Naive thymus-derived CD8-positive, alpha-beta T cell (primary cell): ENCODE measurements at regions not wholly inside any gene's neighbourhood (a gene's known extent, or its start where the extent isn't known, plus 50 kb on each side); places are given as distances from the start of the nearest gene placed in this dataset.

Experiments used
- ATAC-seq, 2 donors: fragments of 150-1000 bp; cut with Tn5 transposase in 1 of 2; sonication (Bioruptor Pico), chemical (Tn5 transposase) in 1 of 2; 1 replicate in 1 of 2; 2 replicates in 1 of 2; pipeline ENCODE4 v1.10.0; 2021; ENCODE audit warnings: mild to moderate bottlenecking in 2 of 2, moderate library complexity in 2 of 2
- POLR2A ChIA-PET: fragments of 350-600 bp; sonication (Branson Sonifier 250); formaldehyde crosslinking; loops from one replicate; lab custom pipeline; 2021; ENCODE audit warnings: antibody characterized with exemption; lab: Charles Lee
- DNase-seq, 10 donors: peaks; one replicate each; pipeline versions ENCODE4 v3.0.0 to v3.0.0-alpha.2; 2020 to 2022
- H3K27ac Mint-ChIP-seq, 10 donors: one replicate each; pipeline ENCODE4 v1.8.0; 2020 to 2022; ENCODE audit warnings: mild to moderate bottlenecking in 10 of 10, mixed read lengths in 10 of 10, moderate library complexity in 4 of 10, inconsistent platforms in 1 of 10
- H3K27me3 Mint-ChIP-seq, 5 donors: one replicate each; pipeline ENCODE4 v1.8.0; 2021 to 2022; ENCODE audit warnings: mixed read lengths in 5 of 5
- H3K36me3 Mint-ChIP-seq, 3 donors: one replicate each; pipeline ENCODE4 v1.8.0; 2020 to 2022; ENCODE audit warnings: mixed read lengths in 3 of 3, mild to moderate bottlenecking in 2 of 3, inconsistent platforms in 1 of 3
- H3K4me1 Mint-ChIP-seq, 4 donors: one replicate each; pipeline ENCODE4 v1.8.0; 2021 to 2022; ENCODE audit warnings: mixed read lengths in 4 of 4
- H3K4me3 Mint-ChIP-seq, 10 donors: one replicate each; pipeline ENCODE4 v1.8.0; 2020 to 2022; ENCODE audit warnings: mild to moderate bottlenecking in 10 of 10, mixed read lengths in 10 of 10, moderate library complexity in 6 of 10, inconsistent platforms in 1 of 10
- H3K9me3 Mint-ChIP-seq, 9 donors: one replicate each; pipeline ENCODE4 v1.8.0; 2020 to 2022; ENCODE audit warnings: mixed read lengths in 9 of 9, mild to moderate bottlenecking in 3 of 9, inconsistent platforms in 1 of 9, moderate library complexity in 1 of 9

DNA sequence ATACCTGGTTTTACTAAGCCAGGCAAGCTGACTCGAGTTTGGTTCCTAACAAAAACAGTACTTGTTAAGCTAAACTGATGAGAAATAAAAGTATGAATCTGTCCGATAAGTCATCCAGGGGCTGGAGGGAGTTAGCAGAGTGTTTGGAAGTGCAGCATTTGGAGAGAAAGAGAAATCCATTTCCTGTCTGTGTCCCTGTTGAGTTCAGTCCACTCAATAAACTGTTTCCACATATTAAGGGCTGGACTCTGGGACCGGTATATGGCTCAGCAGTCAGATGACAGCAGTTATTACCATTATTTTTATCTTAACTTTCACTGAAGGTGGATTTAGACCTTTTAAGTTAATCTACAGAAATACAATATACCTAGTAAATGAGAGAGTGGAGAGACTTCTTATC, 130.6 kb upstream of the ADRA1B start:
- POLR2A ChIA-PET, result no interaction called here
- Mint-ChIP-seq H3K27ac (no peak overlapping the region), H3K4me1 (no peaks in the 10 kb centered on the region), H3K36me3 (no peaks in the 10 kb centered on the region), H3K27me3 (peaks cover 1 to 23% (median 7%) of the 10 kb centered on the region in 5 donors), H3K4me3 (no peak overlapping the region), H3K9me3 (no peaks in the 10 kb centered on the region)
- ATAC-seq (no peak), DNase-seq (no peak)

- ATAC-seq (no peak), DNase-seq (no peak)
- H3K27ac Mint-ChIP-seq, result no peak overlapping the region
- H3K4me3 Mint-ChIP-seq, result no peak overlapping the region
- H3K4me1 Mint-ChIP-seq, result no peaks in the 10 kb centered on the region
- no peaks in the 10 kb centered on the region for H3K36me3 Mint-ChIP-seq
- peaks cover 1 to 23% (median 7%) of the 10 kb centered on the region in 5 donors for H3K27me3 Mint-ChIP-seq
- H3K9me3 Mint-ChIP-seq, result no peaks in the 10 kb centered on the region
- POLR2A ChIA-PET, result no interaction called here
Observed at GRCh38 chr5:159786201-159786600, 130.1 kb upstream of the ADRA1B start.

GRCh38 chr5:159786901-159787691, 129.2 kb upstream of the ADRA1B start:
- Mint-ChIP-seq H3K36me3 (no peaks in the 10 kb centered on the region), H3K27me3 (peaks cover 1 to 23% (median 7%) of the 10 kb centered on the region in 5 donors), H3K4me1 (no peaks in the 10 kb centered on the region), H3K9me3 (no peaks in the 10 kb centered on the region), H3K4me3 (no peak overlapping the region), H3K27ac (no peak overlapping the region)
- POLR2A ChIA-PET, result no interaction called here
- no peak for ATAC-seq
- DNase-seq, result no peak

DNA sequence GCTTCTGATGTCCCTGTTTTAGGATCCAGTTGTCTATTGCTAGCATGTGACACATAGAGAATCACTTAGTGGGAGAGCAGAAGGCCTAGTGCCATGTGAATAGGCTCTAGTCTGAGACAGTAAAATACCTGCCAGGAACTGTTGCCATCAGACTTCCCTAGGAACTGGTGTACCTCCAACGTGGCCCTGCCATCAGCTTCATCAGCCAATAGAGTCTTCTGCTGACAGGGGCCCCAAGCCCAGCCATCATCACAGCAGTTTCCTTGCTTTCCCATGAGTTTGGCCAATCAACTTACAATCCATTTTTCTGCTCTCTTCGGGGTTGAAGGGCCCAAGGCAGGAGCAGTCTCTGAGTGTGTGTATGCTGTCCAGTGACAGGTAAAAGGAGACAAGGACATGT, 128.4 kb upstream of the ADRA1B start:
- DNase-seq, result no peak
- peaks cover 1 to 23% (median 7%) of the 10 kb centered on the region in 5 donors for H3K27me3 Mint-ChIP-seq
- H3K4me1 Mint-ChIP-seq, result no peaks in the 10 kb centered on the region
- H3K27ac Mint-ChIP-seq, result no peak overlapping the region
- POLR2A ChIA-PET, result no interaction called here
- no peak overlapping the region for H3K4me3 Mint-ChIP-seq
- no peak for ATAC-seq
- H3K9me3 Mint-ChIP-seq, result no peaks in the 10 kb centered on the region
- no peaks in the 10 kb centered on the region for H3K36me3 Mint-ChIP-seq

DNA sequence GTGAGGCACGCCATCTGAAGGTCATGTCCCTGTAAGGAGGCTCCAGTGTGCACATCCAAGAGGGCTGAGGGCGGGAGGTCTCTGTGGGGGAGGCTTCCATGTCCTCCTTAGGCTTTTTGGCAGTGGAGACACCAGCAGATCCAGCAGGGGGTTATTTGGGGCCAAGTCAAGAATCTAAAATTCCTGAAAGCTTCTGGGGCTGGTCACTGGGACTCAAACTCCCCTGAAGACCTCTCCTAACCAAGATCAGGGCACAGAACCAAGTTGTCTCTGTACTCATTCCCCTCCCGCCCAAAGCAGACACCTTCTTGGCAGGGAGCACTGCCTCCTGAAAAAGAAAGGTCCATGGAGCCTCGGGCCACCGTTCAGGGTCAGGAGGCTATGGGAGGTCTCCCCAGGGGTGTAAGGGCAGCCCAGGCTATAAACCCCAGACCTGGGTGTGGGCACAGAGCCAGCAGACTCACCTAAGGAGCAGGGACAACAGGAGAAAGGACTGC, 127.4 kb upstream of the ADRA1B start:
- Mint-ChIP-seq H3K4me3 (no peak overlapping the region), H3K9me3 (no peaks in the 10 kb centered on the region), H3K4me1 (no peaks in the 10 kb centered on the region), H3K27me3 (peaks cover 1 to 23% (median 7%) of the 10 kb centered on the region in 5 donors), H3K27ac (no peak overlapping the region), H3K36me3 (no peaks in the 10 kb centered on the region)
- POLR2A ChIA-PET, result no interaction called here
- ATAC-seq (no peak), DNase-seq (no peak)

GRCh38 chr5:159792180-159792579, 124.1 kb upstream of the ADRA1B start:
- POLR2A ChIA-PET, result no interaction called here
- Mint-ChIP-seq H3K36me3 (no peaks in the 10 kb centered on the region), H3K27me3 (peaks cover 1 to 9% (median 4%) of the 10 kb centered on the region in 5 donors), H3K9me3 (no peaks in the 10 kb centered on the region), H3K4me1 (no peaks in the 10 kb centered on the region), H3K4me3 (no peak overlapping the region), H3K27ac (no peak overlapping the region)
- ATAC-seq, result no peak
- no peak for DNase-seq

DNA sequence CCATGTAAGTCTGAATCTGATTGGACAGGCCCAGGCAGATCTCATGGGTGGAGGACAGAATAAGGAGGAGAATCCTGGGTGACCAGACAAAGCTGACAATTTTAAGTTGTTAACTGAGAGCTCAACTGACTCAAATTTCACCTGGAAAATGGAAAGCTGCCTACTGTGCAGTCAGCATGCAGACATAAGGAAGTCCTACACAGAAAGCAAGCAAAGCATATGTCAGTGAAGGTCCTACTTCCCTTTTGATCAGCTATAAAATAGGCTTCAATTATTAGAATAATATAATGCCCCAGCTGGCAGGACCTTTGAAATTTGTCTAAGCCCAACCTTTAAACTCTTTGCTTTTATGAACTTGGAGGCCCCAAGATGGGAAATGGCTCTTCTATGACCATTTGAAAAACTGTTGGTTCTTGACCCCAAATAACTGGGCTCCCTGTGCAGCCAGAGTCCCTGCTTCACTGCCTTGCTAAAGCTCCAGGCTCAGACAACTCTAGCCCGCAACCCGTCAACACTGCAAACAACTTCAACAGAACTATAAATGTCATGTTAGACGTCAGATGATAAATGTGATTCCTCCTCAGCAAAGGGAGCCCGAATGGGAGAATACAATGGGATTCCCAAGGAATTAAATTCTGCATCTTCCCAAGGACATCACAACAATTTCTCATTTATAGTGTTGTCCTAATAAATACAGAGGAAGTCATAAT, 118.9 kb upstream of the ADRA1B start:
- Mint-ChIP-seq H3K4me1 (peaks cover 0 to under 1% (median 0%) of the 10 kb centered on the region in 4 donors), H3K27ac (no peak overlapping the region), H3K9me3 (no peaks in the 10 kb centered on the region), H3K27me3 (peaks cover 0 to 9% (median 0%) of the 10 kb centered on the region in 5 donors), H3K4me3 (no peak overlapping the region), H3K36me3 (no peaks in the 10 kb centered on the region)
- ATAC-seq (no peak), DNase-seq (no peak)
- POLR2A ChIA-PET, result no interaction called here

GRCh38 chr5:159799701-159800100, 116.6 kb upstream of the ADRA1B start:
- no peak overlapping the region for H3K4me3 Mint-ChIP-seq
- H3K27me3 Mint-ChIP-seq, result peaks cover 4 to 15% (median 10%) of the 10 kb centered on the region in 5 donors
- POLR2A ChIA-PET, result no interaction called here
- peaks cover 0 to 4% (median 0%) of the 10 kb centered on the region in 4 donors for H3K4me1 Mint-ChIP-seq
- no peak overlapping the region for H3K27ac Mint-ChIP-seq
- peaks cover 0 to under 1% (median 0%) of the 10 kb centered on the region in 9 donors for H3K9me3 Mint-ChIP-seq
- peaks cover 0 to 3% (median 0%) of the 10 kb centered on the region in 3 donors for H3K36me3 Mint-ChIP-seq
- ATAC-seq (no peak), DNase-seq (no peak)

GRCh38 chr5:159800131-159800840, 116.0 kb upstream of the ADRA1B start:
- POLR2A ChIA-PET, result no interaction called here

DNA sequence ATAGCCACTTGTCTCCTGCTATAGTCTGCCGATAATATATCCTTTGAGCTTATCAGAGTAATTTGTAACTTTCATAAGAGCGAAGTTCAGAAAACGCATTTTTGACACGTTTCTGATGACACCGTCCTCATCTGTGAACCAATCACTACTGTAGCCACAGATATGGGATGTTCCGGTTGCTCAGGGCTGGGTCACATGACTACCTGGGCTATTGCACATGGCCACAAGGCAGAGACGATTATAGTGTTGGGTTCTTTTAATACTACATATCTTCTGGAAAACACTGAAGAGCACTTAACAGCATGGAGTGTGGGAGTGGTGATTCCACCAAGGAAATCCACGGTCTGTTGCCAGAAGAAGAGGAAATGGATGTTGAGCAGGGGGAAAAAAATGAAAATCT, 115.0 kb upstream of the ADRA1B start:
- ATAC-seq (no peak), DNase-seq (no peak)
- Mint-ChIP-seq H3K9me3 (peaks cover 0 to 12% (median under 1%) of the 10 kb centered on the region in 9 donors), H3K36me3 (peaks cover 0 to 3% (median under 1%) of the 10 kb centered on the region in 3 donors), H3K27me3 (peaks cover 6 to 30% (median 10%) of the 10 kb centered on the region in 5 donors), H3K4me3 (no peak overlapping the region), H3K4me1 (peaks cover 0 to 9% (median 0%) of the 10 kb centered on the region in 4 donors), H3K27ac (no peak overlapping the region)
- POLR2A ChIA-PET, result no interaction called here

More at GRCh38 chr5:159800131-159800840, 116.0 kb upstream of the ADRA1B start:
- DNase-seq (no peak), ATAC-seq (no peak)
- no peak overlapping the region for H3K4me3 Mint-ChIP-seq
- H3K27ac Mint-ChIP-seq, result no peak overlapping the region
- H3K9me3 Mint-ChIP-seq, result peaks cover 0 to 5% (median 0%) of the 10 kb centered on the region in 9 donors
- H3K4me1 Mint-ChIP-seq, result peaks cover 0 to 9% (median 0%) of the 10 kb centered on the region in 4 donors
- peaks cover 0 to 3% (median 0%) of the 10 kb centered on the region in 3 donors for H3K36me3 Mint-ChIP-seq
- H3K27me3 Mint-ChIP-seq, result peaks cover 4 to 21% (median 10%) of the 10 kb centered on the region in 5 donors

DNA sequence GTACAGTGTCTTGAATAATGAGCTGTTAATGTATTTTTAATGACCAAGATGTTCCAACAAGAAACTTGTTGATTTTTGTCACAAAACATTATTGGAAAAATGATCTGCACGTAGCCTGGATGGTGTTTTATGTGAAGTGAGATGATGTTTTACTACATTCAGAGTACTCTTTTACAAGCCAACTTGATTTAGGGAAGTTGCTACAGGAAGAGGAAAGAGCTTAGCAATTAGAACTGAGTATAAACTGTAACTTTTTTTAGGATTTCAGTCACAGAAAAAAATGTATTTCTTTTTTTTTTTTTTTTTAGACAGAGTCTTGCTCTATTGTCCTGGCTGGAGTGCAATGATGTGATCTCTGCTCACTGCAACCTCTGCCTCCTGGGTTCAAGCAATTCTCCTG, 113.6 kb upstream of the ADRA1B start:
- H3K27me3 Mint-ChIP-seq, result peaks cover 14 to 40% (median 17%) of the 10 kb centered on the region in 5 donors
- POLR2A ChIA-PET, result interaction anchor here (0.5 kb wide), 1 partner anchor 1484 kb away, joined by 3 read pairs; no protein-coding TSS in a partner anchor

DNA sequence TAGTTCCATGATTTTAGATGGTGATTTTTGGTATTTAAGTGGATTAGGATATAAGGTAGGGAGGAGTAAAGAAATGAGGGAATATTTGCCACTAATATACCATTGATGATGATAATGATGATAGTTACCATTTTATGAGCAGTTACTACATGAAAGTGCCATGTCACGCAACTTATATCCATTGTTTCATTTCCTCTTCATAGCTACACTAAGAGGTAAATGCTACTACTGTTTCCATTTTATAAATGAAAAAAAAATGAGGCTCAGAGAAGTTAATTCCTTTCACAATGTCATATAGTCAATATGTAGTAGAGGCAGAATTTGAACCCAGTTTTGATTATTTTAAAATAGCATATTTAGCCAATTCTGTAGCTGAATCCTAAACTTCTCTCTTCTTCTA, 112.2 kb upstream of the ADRA1B start:
- POLR2A ChIA-PET, result no interaction called here
- H3K27me3 Mint-ChIP-seq, result peaks cover 14 to 40% (median 16%) of the 10 kb centered on the region in 5 donors
- H3K36me3 Mint-ChIP-seq, result peaks cover 0 to 9% (median 6%) of the 10 kb centered on the region in 3 donors
- H3K4me3 Mint-ChIP-seq, result no peak overlapping the region
- DNase-seq (no peak), ATAC-seq (no peak)
- peaks cover 0 to 18% (median 5%) of the 10 kb centered on the region in 9 donors for H3K9me3 Mint-ChIP-seq
- no peak overlapping the region for H3K27ac Mint-ChIP-seq
- H3K4me1 Mint-ChIP-seq, result peaks cover 0 to 9% (median 0%) of the 10 kb centered on the region in 4 donors

More for the DNA sequence above, 113.6 kb upstream of the ADRA1B start:
- no peak overlapping the region for H3K4me3 Mint-ChIP-seq
- ATAC-seq (no peak), DNase-seq (no peak)
- H3K9me3 Mint-ChIP-seq, result peaks cover 0 to 18% (median 5%) of the 10 kb centered on the region in 9 donors
- no peak overlapping the region for H3K27ac Mint-ChIP-seq
- H3K4me1 Mint-ChIP-seq, result peaks cover 0 to 9% (median 0%) of the 10 kb centered on the region in 4 donors
- H3K36me3 Mint-ChIP-seq, result peaks cover 0 to 9% (median 6%) of the 10 kb centered on the region in 3 donors
